ENCODE measurements at regions not wholly inside any gene's neighbourhood (a gene's known extent, or its start where the extent isn't known, plus 50 kb on each side); places are given as distances from the start of the nearest gene placed in this dataset.
"Not testable (repeated sequence)": the region's sequence is repeated elsewhere in the genome, so short reads cannot be mapped to it uniquely, and the experiment has no call there.

DNA sequence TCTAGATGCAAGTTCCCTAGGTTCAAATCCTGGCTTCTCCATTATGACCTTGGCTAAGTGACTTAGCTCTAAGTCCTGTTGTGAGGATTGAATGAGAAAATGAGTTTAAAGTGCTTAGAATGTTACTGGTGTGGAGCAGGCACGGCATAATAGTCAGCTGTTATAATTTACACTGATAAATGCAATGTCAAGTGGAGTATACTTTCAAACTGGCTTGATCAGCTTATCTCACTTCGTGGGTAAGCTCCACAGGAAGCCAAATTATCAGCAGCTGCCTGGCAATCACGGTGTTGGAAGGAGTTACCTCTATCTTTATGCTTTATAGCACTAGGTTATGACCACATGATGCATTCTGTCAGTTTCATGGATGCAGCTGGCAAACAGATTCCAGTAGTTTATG, 272.8 kb downstream of the OLFM4 start:
- WGBS (ENCODE audit: insufficient coverage) = no CpG with 5 or more reads among the region's 3 CpGs
- Histone ChIP-seq H3K9me3 (no peaks in the 10 kb centered on the region), H3K27ac (ENCODE audit: low read length) (no peak overlapping the region), H3K36me3 (ENCODE audit: control insufficient read depth in 2 of 2, extremely low read depth in 1 of 2, insufficient read depth in 1 of 2, low read length in 1 of 2) (no peaks in the 10 kb centered on the region), H3K27me3 (replicated peaks in 1 of 2; ENCODE audit: control insufficient read depth in 2 of 2, extremely low read depth in 1 of 2, insufficient read depth in 2 of 2, low read length in 1 of 2) (no peaks in the 10 kb centered on the region), H3K4me1 (ENCODE audit: control insufficient read depth in 1 of 2, extremely low read depth in 1 of 2, insufficient read depth in 2 of 2, low read length in 2 of 2) (no peaks in the 10 kb centered on the region), H3K4me3 (ENCODE audit: control insufficient read depth in 1 of 2, extremely low read depth in 1 of 2, low read length in 1 of 2) (no peak overlapping the region)
- no peaks in the 10 kb centered on the region for H3K27me3 Mint-ChIP-seq
- no peaks in the 10 kb centered on the region for H3K36me3 Mint-ChIP-seq
- DNase-seq (no peak), ATAC-seq (replicated peaks in 1 of 4) (no peak)
- POLR2A ChIA-PET = no interaction called here
- H3K4me3 Mint-ChIP-seq = no peak overlapping the region
- H3K4me1 Mint-ChIP-seq = no peaks in the 10 kb centered on the region
- peaks cover 0 to 10% (median 5%) of the 10 kb centered on the region in 3 donors for H3K9me3 Mint-ChIP-seq
- H3K27ac Mint-ChIP-seq = no peak overlapping the region
- CTCF ChIA-PET = no interaction called here

DNA sequence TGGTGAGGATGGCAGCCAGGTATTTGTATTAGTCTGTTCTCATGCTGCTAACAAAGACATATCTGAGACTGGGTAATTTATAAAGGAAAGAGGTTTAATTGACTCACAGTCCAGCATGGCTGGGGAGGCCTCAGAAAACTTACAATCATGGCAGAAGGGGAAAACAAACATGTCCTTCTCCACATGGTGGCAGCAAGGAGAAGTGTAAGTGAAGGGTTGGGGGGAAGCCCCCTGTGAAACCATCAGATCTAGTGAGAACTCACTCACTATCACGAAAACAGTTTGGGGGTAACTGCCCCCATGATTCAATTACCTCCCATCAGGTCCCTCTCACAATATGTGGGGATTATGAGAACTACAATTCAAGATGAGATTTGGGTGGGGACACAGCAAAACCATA, 276.8 kb downstream of the OLFM4 start:
- H3K4me3 Mint-ChIP-seq; ATAC-seq (replicated peaks in 1 of 4); H3K4me1 Mint-ChIP-seq; H3K27me3 ChIP-seq (replicated peaks in 1 of 2; ENCODE audit: control insufficient read depth in 2 of 2, extremely low read depth in 1 of 2, insufficient read depth in 2 of 2, low read length in 1 of 2); H3K4me1 ChIP-seq (ENCODE audit: control insufficient read depth in 1 of 2, extremely low read depth in 1 of 2, insufficient read depth in 2 of 2, low read length in 2 of 2); POLR2A ChIA-PET; H3K9me3 ChIP-seq; CTCF ChIA-PET; DNase-seq; H3K4me3 ChIP-seq (ENCODE audit: control insufficient read depth in 1 of 2, extremely low read depth in 1 of 2, low read length in 1 of 2); H3K27ac ChIP-seq (ENCODE audit: low read length); H3K27ac Mint-ChIP-seq; H3K9me3 Mint-ChIP-seq; H3K36me3 Mint-ChIP-seq; H3K27me3 Mint-ChIP-seq; H3K36me3 ChIP-seq (ENCODE audit: control insufficient read depth in 2 of 2, extremely low read depth in 1 of 2, insufficient read depth in 1 of 2, low read length in 1 of 2): not testable (repeated sequence)
- no CpG with 5 or more reads among the region's 1 CpG for WGBS (ENCODE audit: insufficient coverage)

DNA sequence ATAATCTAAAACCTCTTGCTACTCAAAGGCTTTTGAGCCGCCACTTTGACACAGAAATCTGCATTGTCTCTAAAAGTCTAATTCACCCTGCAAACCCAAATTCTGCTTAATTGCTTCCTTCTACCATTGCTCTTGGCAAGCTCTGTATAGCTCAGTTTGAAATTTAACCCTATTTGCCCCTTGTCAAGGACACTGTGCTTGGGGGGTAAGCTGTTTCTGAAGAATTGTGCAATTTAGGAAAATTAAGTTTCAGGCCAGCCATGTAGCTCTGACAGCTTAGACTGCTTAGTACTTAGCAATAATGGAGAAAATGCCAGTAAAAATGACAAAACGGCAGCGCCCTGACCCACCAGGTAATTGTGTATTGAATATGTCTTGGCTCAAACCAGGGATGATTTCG, 282.2 kb downstream of the OLFM4 start:
- Histone ChIP-seq H3K4me1 (ENCODE audit: control insufficient read depth in 1 of 2, extremely low read depth in 1 of 2, insufficient read depth in 2 of 2, low read length in 2 of 2) (no peaks in the 10 kb centered on the region), H3K27ac (ENCODE audit: low read length) (no peak overlapping the region), H3K27me3 (replicated peaks in 1 of 2; ENCODE audit: control insufficient read depth in 2 of 2, extremely low read depth in 1 of 2, insufficient read depth in 2 of 2, low read length in 1 of 2) (no peaks in the 10 kb centered on the region), H3K36me3 (ENCODE audit: control insufficient read depth in 2 of 2, extremely low read depth in 1 of 2, insufficient read depth in 1 of 2, low read length in 1 of 2) (no peaks in the 10 kb centered on the region), H3K9me3 (no peaks in the 10 kb centered on the region), H3K4me3 (ENCODE audit: control insufficient read depth in 1 of 2, extremely low read depth in 1 of 2, low read length in 1 of 2) (no peak overlapping the region)
- POLR2A ChIA-PET = no interaction called here
- Mint-ChIP-seq H3K4me3 (no peak overlapping the region), H3K27ac (no peak overlapping the region), H3K4me1 (no peaks in the 10 kb centered on the region), H3K27me3 (no peaks in the 10 kb centered on the region), H3K36me3 (no peaks in the 10 kb centered on the region), H3K9me3 (peaks cover 0 to 5% (median 3%) of the 10 kb centered on the region in 3 donors)
- DNase-seq (no peak), ATAC-seq (replicated peaks in 1 of 4) (no peak)
- CTCF ChIA-PET = no interaction called here
- 93% methylated on average over 3 of the region's 4 CpGs for WGBS (ENCODE audit: insufficient coverage)

DNA sequence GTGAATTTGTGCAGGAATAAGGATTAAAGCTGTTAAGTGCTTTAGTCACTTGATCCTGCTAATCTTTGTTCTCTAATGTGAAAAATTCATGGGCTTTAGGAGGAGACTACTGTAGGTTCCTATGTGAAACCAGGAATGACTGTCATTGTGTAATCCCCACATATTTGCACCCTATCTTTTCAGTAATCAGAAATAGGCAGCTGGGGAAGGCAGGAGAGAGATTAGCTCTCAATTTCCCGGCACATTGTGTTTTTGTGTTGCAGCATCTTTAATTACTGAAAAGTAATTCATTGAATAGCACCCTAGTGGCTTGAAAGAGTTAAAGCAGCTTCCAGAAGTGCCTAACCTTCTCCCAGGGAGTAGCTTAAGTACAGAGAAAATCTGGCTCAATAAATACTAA, 282.9 kb downstream of the OLFM4 start:
- no peak for ATAC-seq (replicated peaks in 1 of 4)
- no peaks in the 10 kb centered on the region for H3K9me3 ChIP-seq
- H3K4me1 Mint-ChIP-seq = no peaks in the 10 kb centered on the region
- ChIA-PET CTCF (no interaction called here), POLR2A (no interaction called here)
- no peaks in the 10 kb centered on the region for H3K4me1 ChIP-seq (ENCODE audit: control insufficient read depth in 1 of 2, extremely low read depth in 1 of 2, insufficient read depth in 2 of 2, low read length in 2 of 2)
- WGBS (ENCODE audit: insufficient coverage) = no CpG with 5 or more reads among the region's 1 CpG
- H3K9me3 Mint-ChIP-seq = peaks cover 0 to 6% (median 5%) of the 10 kb centered on the region in 3 donors
- no peak overlapping the region for H3K4me3 Mint-ChIP-seq
- no peaks in the 10 kb centered on the region for H3K27me3 ChIP-seq (replicated peaks in 1 of 2; ENCODE audit: control insufficient read depth in 2 of 2, extremely low read depth in 1 of 2, insufficient read depth in 2 of 2, low read length in 1 of 2)
- no peak overlapping the region for H3K27ac ChIP-seq (ENCODE audit: low read length)
- H3K36me3 Mint-ChIP-seq = no peaks in the 10 kb centered on the region
- no peak overlapping the region for H3K4me3 ChIP-seq (ENCODE audit: control insufficient read depth in 1 of 2, extremely low read depth in 1 of 2, low read length in 1 of 2)
- no peaks in the 10 kb centered on the region for H3K36me3 ChIP-seq (ENCODE audit: control insufficient read depth in 2 of 2, extremely low read depth in 1 of 2, insufficient read depth in 1 of 2, low read length in 1 of 2)
- no peak overlapping the region for H3K27ac Mint-ChIP-seq
- DNase-seq = no peak
- H3K27me3 Mint-ChIP-seq = no peaks in the 10 kb centered on the region

DNA sequence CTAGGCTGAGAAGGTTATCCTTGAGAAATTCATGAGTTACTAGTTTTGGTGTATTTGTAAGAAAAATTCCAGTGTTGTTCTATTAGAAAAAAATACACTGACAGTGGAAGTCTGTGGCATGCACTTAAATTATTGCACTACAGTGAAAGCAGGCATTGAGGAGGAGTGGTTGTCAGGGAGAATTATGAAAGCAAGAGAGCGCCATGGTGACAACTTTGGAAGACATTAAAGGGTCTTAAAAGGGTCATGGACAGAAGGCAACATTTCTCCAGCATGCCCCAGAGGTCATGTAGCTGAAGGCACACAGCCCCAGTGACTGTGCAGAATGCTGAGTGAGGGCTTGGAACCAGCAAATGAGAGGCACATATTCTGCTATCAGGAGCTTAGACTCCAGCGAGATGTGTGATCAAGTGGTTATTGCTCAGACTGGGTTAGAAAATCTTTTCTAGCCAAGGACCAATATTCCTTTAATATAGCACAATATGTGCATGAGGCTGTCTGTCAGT, 292.7 kb downstream of the OLFM4 start:
- CTCF ChIA-PET = no interaction called here

DNA sequence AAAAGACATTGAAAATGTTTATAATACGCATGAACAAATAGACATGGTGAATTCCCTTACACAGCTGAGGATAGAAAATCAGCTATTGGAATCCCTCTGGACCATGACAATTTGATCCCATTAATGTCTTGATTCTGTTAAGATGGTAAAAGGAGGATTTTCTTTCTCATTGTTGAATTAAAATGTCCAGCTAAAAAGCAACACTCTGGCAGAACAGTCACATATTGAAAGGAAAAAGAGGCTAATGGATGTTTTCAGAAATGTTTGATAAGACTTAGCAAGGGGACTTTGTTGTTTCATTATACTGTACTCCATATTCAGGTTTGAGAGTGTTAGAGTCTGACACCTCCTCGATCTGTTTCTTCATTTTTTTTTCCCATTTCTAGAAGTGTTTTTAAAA, 296.0 kb downstream of the OLFM4 start:
- CTCF ChIA-PET = no interaction called here
- H3K27me3 ChIP-seq (replicated peaks in 1 of 2; ENCODE audit: control insufficient read depth in 2 of 2, extremely low read depth in 1 of 2, insufficient read depth in 2 of 2, low read length in 1 of 2) = no peaks in the 10 kb centered on the region
- H3K27ac Mint-ChIP-seq = no peak overlapping the region
- H3K27ac ChIP-seq (ENCODE audit: low read length) = no peak overlapping the region
- H3K36me3 Mint-ChIP-seq = no peaks in the 10 kb centered on the region
- H3K4me3 ChIP-seq (ENCODE audit: control insufficient read depth in 1 of 2, extremely low read depth in 1 of 2, low read length in 1 of 2) = no peak overlapping the region
- no peaks in the 10 kb centered on the region for H3K4me1 ChIP-seq (ENCODE audit: control insufficient read depth in 1 of 2, extremely low read depth in 1 of 2, insufficient read depth in 2 of 2, low read length in 2 of 2)
- peaks cover 0 to 5% (median 4%) of the 10 kb centered on the region in 3 donors for H3K9me3 Mint-ChIP-seq
- no peaks in the 10 kb centered on the region for H3K9me3 ChIP-seq
- H3K27me3 Mint-ChIP-seq = no peaks in the 10 kb centered on the region
- no peaks in the 10 kb centered on the region for H3K4me1 Mint-ChIP-seq
- H3K4me3 Mint-ChIP-seq = no peak overlapping the region
- POLR2A ChIA-PET = no interaction called here
- H3K36me3 ChIP-seq (ENCODE audit: control insufficient read depth in 2 of 2, extremely low read depth in 1 of 2, insufficient read depth in 1 of 2, low read length in 1 of 2) = no peaks in the 10 kb centered on the region
- no peak for ATAC-seq (replicated peaks in 1 of 4)
- DNase-seq = no peak
- WGBS (ENCODE audit: insufficient coverage) = no CpG with 5 or more reads among the region's 2 CpGs

More for the DNA sequence above, 292.7 kb downstream of the OLFM4 start:
- H3K27ac Mint-ChIP-seq = no peak overlapping the region
- 86% methylated on average over 1 of the region's 2 CpGs for WGBS (ENCODE audit: insufficient coverage)
- Histone ChIP-seq H3K9me3 (no peaks in the 10 kb centered on the region), H3K27ac (ENCODE audit: low read length) (no peak overlapping the region), H3K4me1 (ENCODE audit: control insufficient read depth in 1 of 2, extremely low read depth in 1 of 2, insufficient read depth in 2 of 2, low read length in 2 of 2) (no peaks in the 10 kb centered on the region), H3K4me3 (ENCODE audit: control insufficient read depth in 1 of 2, extremely low read depth in 1 of 2, low read length in 1 of 2) (no peak overlapping the region), H3K36me3 (ENCODE audit: control insufficient read depth in 2 of 2, extremely low read depth in 1 of 2, insufficient read depth in 1 of 2, low read length in 1 of 2) (no peaks in the 10 kb centered on the region), H3K27me3 (replicated peaks in 1 of 2; ENCODE audit: control insufficient read depth in 2 of 2, extremely low read depth in 1 of 2, insufficient read depth in 2 of 2, low read length in 1 of 2) (no peaks in the 10 kb centered on the region)
- H3K36me3 Mint-ChIP-seq = no peaks in the 10 kb centered on the region
- H3K4me1 Mint-ChIP-seq = no peaks in the 10 kb centered on the region
- no peaks in the 10 kb centered on the region for H3K27me3 Mint-ChIP-seq
- H3K9me3 Mint-ChIP-seq = peaks cover 0 to 14% (median 8%) of the 10 kb centered on the region in 3 donors
- H3K4me3 Mint-ChIP-seq = no peak overlapping the region
- ATAC-seq (replicated peaks in 1 of 4) (no peak), DNase-seq (no peak)
- POLR2A ChIA-PET = no interaction called here

DNA sequence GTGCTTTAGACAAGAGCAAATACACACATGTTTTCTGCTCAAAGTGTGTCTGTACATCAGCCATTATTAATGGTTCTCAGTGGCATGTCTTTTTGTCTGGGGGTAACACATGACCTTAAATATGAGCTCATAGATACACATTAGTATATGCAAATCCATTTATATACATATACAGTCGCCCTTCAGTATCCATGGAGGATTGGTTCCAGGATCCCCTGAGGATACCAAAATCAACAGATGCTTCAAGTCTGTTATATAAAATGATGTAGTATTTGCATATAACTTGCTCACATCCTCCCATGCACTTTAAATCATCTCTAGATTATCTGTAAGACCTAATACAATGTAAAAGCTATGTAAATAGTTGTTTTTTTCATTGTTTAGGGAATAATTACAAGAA, 298.1 kb downstream of the OLFM4 start:
- ChIA-PET POLR2A (no interaction called here), CTCF (no interaction called here)
- H3K4me3 Mint-ChIP-seq = no peak overlapping the region
- H3K4me3 ChIP-seq (ENCODE audit: control insufficient read depth in 1 of 2, extremely low read depth in 1 of 2, low read length in 1 of 2) = no peak overlapping the region
- H3K27ac Mint-ChIP-seq = no peak overlapping the region
- DNase-seq (no peak), ATAC-seq (replicated peaks in 1 of 4) (no peak)
- no peaks in the 10 kb centered on the region for H3K36me3 ChIP-seq (ENCODE audit: control insufficient read depth in 2 of 2, extremely low read depth in 1 of 2, insufficient read depth in 1 of 2, low read length in 1 of 2)
- H3K4me1 ChIP-seq (ENCODE audit: control insufficient read depth in 1 of 2, extremely low read depth in 1 of 2, insufficient read depth in 2 of 2, low read length in 2 of 2) = no peaks in the 10 kb centered on the region
- no CpG with 5 or more reads among the region's 1 CpG for WGBS (ENCODE audit: insufficient coverage)
- no peaks in the 10 kb centered on the region for H3K9me3 ChIP-seq
- no peaks in the 10 kb centered on the region for H3K4me1 Mint-ChIP-seq
- no peaks in the 10 kb centered on the region for H3K27me3 Mint-ChIP-seq
- no peak overlapping the region for H3K27ac ChIP-seq (ENCODE audit: low read length)
- no peaks in the 10 kb centered on the region for H3K36me3 Mint-ChIP-seq
- no peaks in the 10 kb centered on the region for H3K27me3 ChIP-seq (replicated peaks in 1 of 2; ENCODE audit: control insufficient read depth in 2 of 2, extremely low read depth in 1 of 2, insufficient read depth in 2 of 2, low read length in 1 of 2)
- peaks cover 0 to 5% (median 0%) of the 10 kb centered on the region in 3 donors for H3K9me3 Mint-ChIP-seq

Data from T-cell (primary cell).